BJ (cell line): ENCODE measurements at regions not wholly inside any gene's neighbourhood (a gene's known extent, or its start where the extent isn't known, plus 50 kb on each side); places are given as distances from the start of the nearest gene placed in this dataset.

Source experiments
- CTCF ChIA-PET: fragments of 350-600 bp; formaldehyde crosslinking; extraction: SDS; loops from one replicate; lab custom pipeline; 2021; ENCODE audit warnings: antibody characterized with exemption, inconsistent platforms; lab: Yijun Ruan, JAX
- POLR2A ChIA-PET: fragments of 300-600 bp; sonication (Branson Sonifier 250); formaldehyde crosslinking; extraction: SDS; loops from one replicate; lab custom pipeline; 2021; ENCODE audit warnings: antibody characterized with exemption; lab: Charles Lee
- DNase-seq: peaks from one replicate; pipeline ENCODE4 v3.0.0-alpha.2; 2011; ENCODE audit warnings: low read depth
- H3K27me3 ChIP-seq: 2 replicates; pipeline ENCODE4 v1.6.0; 2011; ENCODE audit warnings: low read length; ENCODE audit not compliant: control insufficient read depth, insufficient read depth
- H3K36me3 ChIP-seq: 2 replicates; pipeline ENCODE4 v1.5.1; 2011; ENCODE audit warnings: low read length; ENCODE audit not compliant: control insufficient read depth, insufficient read depth
- H3K4me3 ChIP-seq: 2 replicates; pipeline ENCODE4 v1.5.1; 2011; ENCODE audit warnings: low read depth, mild to moderate bottlenecking, control low read depth, low read length
- TF ChIP-seq, protein P1 (sequence below): IDR thresholded peaks from 2 replicates; pipeline ENCODE4 v1.5.1; 2011; ENCODE audit warnings: low read depth, mild to moderate bottlenecking, control low read depth, inconsistent platforms, low read length, moderate library complexity; ENCODE audit not compliant: insufficient read depth

DNA sequence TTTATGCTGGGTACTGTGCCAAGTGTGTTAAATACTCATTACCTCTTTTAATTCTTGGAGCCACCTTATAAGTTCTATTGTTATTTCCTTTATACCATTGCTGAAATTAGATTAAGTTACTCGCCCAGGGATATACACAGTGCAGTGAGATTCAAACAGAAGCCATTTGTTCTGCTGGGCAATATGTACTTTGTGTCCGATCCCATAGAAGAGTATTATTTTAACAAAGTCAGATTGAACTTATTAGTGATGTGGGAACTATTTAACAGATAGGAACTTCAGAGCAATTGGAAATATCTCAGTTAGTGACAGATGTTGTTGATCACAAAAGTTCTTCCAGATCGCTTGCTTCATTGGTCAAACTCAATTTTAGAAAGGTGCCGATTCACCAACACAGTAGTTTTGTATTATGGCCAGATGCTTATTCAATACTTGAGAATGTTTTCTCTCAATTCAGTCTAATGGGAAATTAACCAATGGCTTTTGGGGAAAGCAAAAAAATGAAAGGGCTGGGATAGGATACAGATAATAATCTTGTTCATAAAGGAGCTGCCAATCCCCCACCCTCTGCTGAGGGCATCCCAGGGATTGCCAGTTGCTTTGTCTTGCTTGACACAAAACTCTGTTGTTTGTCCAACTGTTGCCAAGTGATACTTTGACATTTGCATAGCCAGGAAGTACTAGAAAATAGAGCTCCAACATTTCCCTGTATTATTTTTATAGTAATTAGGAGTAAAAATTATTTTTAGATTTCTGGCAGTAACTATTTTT is 94.8 kb upstream of the SEMA6A start:
- DNase-seq = no peak
- H3K27me3 ChIP-seq = no peaks in the 10 kb centered on the region
- ChIA-PET POLR2A (no interaction called here), CTCF (no interaction called here)
- no peak overlapping the region for H3K4me3 ChIP-seq
- TF ChIP-seq, protein P1, sequence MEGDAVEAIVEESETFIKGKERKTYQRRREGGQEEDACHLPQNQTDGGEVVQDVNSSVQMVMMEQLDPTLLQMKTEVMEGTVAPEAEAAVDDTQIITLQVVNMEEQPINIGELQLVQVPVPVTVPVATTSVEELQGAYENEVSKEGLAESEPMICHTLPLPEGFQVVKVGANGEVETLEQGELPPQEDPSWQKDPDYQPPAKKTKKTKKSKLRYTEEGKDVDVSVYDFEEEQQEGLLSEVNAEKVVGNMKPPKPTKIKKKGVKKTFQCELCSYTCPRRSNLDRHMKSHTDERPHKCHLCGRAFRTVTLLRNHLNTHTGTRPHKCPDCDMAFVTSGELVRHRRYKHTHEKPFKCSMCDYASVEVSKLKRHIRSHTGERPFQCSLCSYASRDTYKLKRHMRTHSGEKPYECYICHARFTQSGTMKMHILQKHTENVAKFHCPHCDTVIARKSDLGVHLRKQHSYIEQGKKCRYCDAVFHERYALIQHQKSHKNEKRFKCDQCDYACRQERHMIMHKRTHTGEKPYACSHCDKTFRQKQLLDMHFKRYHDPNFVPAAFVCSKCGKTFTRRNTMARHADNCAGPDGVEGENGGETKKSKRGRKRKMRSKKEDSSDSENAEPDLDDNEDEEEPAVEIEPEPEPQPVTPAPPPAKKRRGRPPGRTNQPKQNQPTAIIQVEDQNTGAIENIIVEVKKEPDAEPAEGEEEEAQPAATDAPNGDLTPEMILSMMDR = no peak
- H3K36me3 ChIP-seq = no peaks in the 10 kb centered on the region

DNA sequence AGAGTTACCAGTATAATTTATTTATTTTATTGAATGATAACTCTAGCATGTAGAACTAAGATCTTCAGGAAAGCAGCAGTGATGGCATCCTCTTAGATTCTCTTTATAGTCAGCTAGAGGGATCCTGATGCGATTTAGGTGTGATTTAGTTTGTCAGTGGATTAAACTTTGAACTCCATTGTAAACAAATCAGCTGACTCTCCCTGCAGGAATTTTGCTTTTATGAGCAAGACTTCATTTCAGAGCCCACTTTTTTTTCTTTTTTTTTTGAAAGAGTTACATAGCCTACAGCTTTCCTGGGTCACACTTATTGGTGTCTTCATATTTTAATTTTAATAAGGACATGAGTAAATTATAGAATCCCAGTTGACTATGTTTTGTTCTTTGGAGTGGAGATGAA is 93.8 kb upstream of the SEMA6A start:
- no peak overlapping the region for H3K4me3 ChIP-seq
- no peak for DNase-seq
- H3K27me3 ChIP-seq = no peaks in the 10 kb centered on the region
- TF ChIP-seq, protein P1 = no peak
- H3K36me3 ChIP-seq = no peaks in the 10 kb centered on the region
- CTCF ChIA-PET = no interaction called here
- POLR2A ChIA-PET = no interaction called here

DNA sequence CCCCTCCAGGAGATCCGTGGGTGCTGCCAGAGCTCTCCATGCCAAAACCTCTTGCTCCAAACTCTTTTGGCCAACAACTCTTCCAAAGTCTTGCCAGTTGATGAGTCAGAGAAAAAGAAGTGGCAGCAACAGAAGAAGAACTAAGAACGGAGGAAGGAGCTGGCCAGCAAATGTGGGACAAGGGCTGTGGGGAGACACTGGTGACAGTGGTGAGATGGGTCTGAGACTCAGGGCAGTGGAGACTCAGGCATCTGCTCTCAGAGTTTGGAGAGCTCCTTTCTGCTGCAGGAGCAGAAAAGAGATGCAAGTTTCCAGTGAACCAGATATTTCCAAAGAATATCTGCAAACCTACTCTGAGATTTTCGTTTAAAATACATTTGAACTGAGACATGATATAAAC is 92.3 kb upstream of the SEMA6A start:
- TF ChIP-seq, protein P1 = no peak
- Histone ChIP-seq H3K4me3 (no peak overlapping the region), H3K36me3 (no peaks in the 10 kb centered on the region), H3K27me3 (no peaks in the 10 kb centered on the region)
- CTCF ChIA-PET = interaction anchor here (1.3 kb wide), 1 partner anchor 90 kb away, joined by 4 read pairs; no protein-coding TSS in a partner anchor
- DNase-seq = no peak
- POLR2A ChIA-PET = no interaction called here

DNA sequence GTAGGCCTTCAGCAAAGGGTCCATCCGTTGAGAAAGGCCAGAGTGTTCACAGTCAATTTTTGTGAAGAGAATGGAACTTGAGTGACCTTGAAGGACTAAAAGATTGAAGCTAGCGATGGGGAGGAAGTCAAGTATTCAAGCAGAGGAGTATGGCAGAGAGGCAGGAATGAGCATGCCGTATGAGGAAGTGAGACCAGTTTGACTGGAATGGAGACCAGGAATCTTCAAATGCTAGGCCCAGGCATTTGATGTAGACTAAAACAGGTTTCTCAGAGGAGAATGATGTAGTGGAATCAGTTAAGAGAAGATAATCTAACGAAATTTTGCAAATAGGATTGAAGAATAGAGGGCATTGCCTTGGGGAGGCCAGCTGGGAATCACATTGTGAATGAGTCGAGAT is 90.4 kb upstream of the SEMA6A start:
- TF ChIP-seq, protein P1 = no peak
- POLR2A ChIA-PET = no interaction called here
- CTCF ChIA-PET = no interaction called here
- H3K27me3 ChIP-seq = no peaks in the 10 kb centered on the region
- H3K36me3 ChIP-seq = no peaks in the 10 kb centered on the region
- DNase-seq = no peak
- no peak overlapping the region for H3K4me3 ChIP-seq

DNA sequence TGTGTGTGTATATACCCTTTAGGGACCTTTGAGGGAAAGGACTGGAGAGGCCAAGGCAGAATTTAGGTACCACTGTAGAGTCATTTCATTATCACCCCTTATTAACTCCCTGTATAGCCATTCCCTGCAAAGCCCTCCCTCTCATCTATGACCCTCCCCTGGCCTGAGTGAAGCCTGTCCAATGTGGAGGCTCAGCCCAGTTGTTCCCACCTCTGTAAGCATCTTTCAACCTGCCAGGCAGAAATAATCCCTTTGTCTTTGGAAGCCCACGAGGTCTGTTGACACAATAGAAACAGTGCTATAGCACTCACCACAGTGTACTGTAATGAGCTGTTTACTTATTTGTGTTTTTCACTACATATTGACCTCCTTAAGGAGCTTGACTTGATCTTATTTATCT is 88.5 kb upstream of the SEMA6A start:
- no peaks in the 10 kb centered on the region for H3K36me3 ChIP-seq
- ChIA-PET CTCF (no interaction called here), POLR2A (no interaction called here)
- no peaks in the 10 kb centered on the region for H3K27me3 ChIP-seq
- H3K4me3 ChIP-seq = no peak overlapping the region
- TF ChIP-seq, protein P1 = no peak
- no peak for DNase-seq
